GM19328 (cell line): ENCODE measurements at regions not wholly inside any gene's neighbourhood (a gene's known extent, or its start where the extent isn't known, plus 50 kb on each side); places are given as distances from the start of the nearest gene placed in this dataset.

ENCODE experiments used
- ATAC-seq: cut with Tn5 transposase; IDR thresholded peaks from one replicate; pipeline ENCODE4 v1.9.1; 2021; ENCODE audit warnings: mild to moderate bottlenecking, moderate library complexity; ENCODE audit not compliant: unreplicated experiment

GRCh38 chr3:43892526-43892925, 201.8 kb downstream of the ABHD5 start:
- no peak for ATAC-seq

- ATAC-seq = no peak
Measured at GRCh38 chr3:43893727-43894126, 203.0 kb downstream of the ABHD5 start.

- no peak for ATAC-seq
Measured at GRCh38 chr3:43894176-43895049, 203.7 kb downstream of the ABHD5 start.

GRCh38 chr3:43895573-43895972, 204.8 kb downstream of the ABHD5 start:
- no peak for ATAC-seq

GRCh38 chr3:43902415-43902814, 211.7 kb downstream of the ABHD5 start:
- ATAC-seq = no peak

- no peak for ATAC-seq
Measured at GRCh38 chr3:43905157-43905556, 214.4 kb downstream of the ABHD5 start.

GRCh38 chr3:43906849-43907507, 216.2 kb downstream of the ABHD5 start:
- peak; percentile 15 for ATAC-seq

GRCh38 chr3:43907508-43907858, 216.7 kb downstream of the ABHD5 start:
- peak; percentile 87 for ATAC-seq

- no peak for ATAC-seq
Measured at GRCh38 chr3:43908456-43908855, 217.7 kb downstream of the ABHD5 start.

GRCh38 chr3:43909149-43909548, 218.4 kb downstream of the ABHD5 start:
- ATAC-seq = no peak

GRCh38 chr3:43910750-43911149, 220.0 kb downstream of the ABHD5 start:
- ATAC-seq = no peak

- ATAC-seq = no peak
Measured at GRCh38 chr3:43913036-43913948, 222.6 kb downstream of the ABHD5 start.

- no peak for ATAC-seq
Measured at GRCh38 chr3:43914269-43914668, 223.5 kb downstream of the ABHD5 start.

- ATAC-seq = no peak
Measured at GRCh38 chr3:43915546-43915945, 224.8 kb downstream of the ABHD5 start.

GRCh38 chr3:43917361-43917760, 226.6 kb downstream of the ABHD5 start:
- no peak for ATAC-seq

- ATAC-seq = no peak
Measured at GRCh38 chr3:43919029-43919428, 228.3 kb downstream of the ABHD5 start.

- ATAC-seq = no peak
Measured at GRCh38 chr3:43921056-43921648, 230.4 kb downstream of the ABHD5 start.

GRCh38 chr3:43922374-43922773, 231.6 kb downstream of the ABHD5 start:
- no peak for ATAC-seq

GRCh38 chr3:43923104-43923882, 232.6 kb downstream of the ABHD5 start:
- no peak for ATAC-seq

- no peak for ATAC-seq
Measured at GRCh38 chr3:43926055-43926454, 235.3 kb downstream of the ABHD5 start.
